Parathyroid adenoma (tissue), 2 donors: ENCODE measurements at regions not wholly inside any gene's neighbourhood (a gene's known extent, or its start where the extent isn't known, plus 50 kb on each side); places are given as distances from the start of the nearest gene placed in this dataset.

Source experiments
- H2AFZ ChIP-seq: fragments of 300-600 bp; sonication (generic); one replicate; pipeline ENCODE4 v1.7.0; 2017; ENCODE audit warnings: antibody characterized with exemption, mild to moderate bottlenecking
- H3K27ac ChIP-seq: fragments of 300-600 bp; sonication (generic); one replicate; pipeline ENCODE4 v1.7.0; 2017
- H3K27me3 ChIP-seq: fragments of 300-600 bp; sonication (generic); one replicate; pipeline ENCODE4 v1.7.0; 2017; ENCODE audit warnings: low read length; ENCODE audit not compliant: control insufficient read depth, insufficient read depth
- H3K36me3 ChIP-seq: fragments of 300-600 bp; sonication (generic); one replicate; pipeline ENCODE4 v1.7.0; 2017; ENCODE audit warnings: low read length; ENCODE audit not compliant: control insufficient read depth, insufficient read depth
- H3K4me1 ChIP-seq: fragments of 300-600 bp; sonication (generic); one replicate; pipeline ENCODE4 v1.7.0; 2017; ENCODE audit warnings: control low read depth
- H3K4me2 ChIP-seq: fragments of 300-600 bp; sonication (generic); one replicate; pipeline ENCODE4 v1.7.0; 2017; ENCODE audit warnings: low read length
- H3K4me3 ChIP-seq: fragments of 300-600 bp; sonication (generic); one replicate; pipeline ENCODE4 v1.7.0; 2017; ENCODE audit warnings: low read depth, low read length
- H3K79me2 ChIP-seq: fragments of 300-600 bp; sonication (generic); one replicate; pipeline ENCODE4 v1.7.0; 2017; ENCODE audit warnings: control low read depth
- H3K9ac ChIP-seq: fragments of 300-600 bp; sonication (generic); one replicate; pipeline ENCODE4 v1.7.0; 2017; ENCODE audit warnings: mild to moderate bottlenecking
- H3K9me3 ChIP-seq: fragments of 300-600 bp; sonication (generic); one replicate; pipeline ENCODE4 v1.7.0; 2017; ENCODE audit warnings: low read length; ENCODE audit not compliant: control insufficient read depth
- TF ChIP-seq, protein P1 (sequence below): fragments of 300-600 bp; sonication (generic); IDR thresholded peaks from one replicate; pipeline ENCODE4 v1.7.0; 2017; ENCODE audit warnings: antibody characterized with exemption, mild to moderate bottlenecking
- donor health status: primary hyperparathyroidism.

DNA sequence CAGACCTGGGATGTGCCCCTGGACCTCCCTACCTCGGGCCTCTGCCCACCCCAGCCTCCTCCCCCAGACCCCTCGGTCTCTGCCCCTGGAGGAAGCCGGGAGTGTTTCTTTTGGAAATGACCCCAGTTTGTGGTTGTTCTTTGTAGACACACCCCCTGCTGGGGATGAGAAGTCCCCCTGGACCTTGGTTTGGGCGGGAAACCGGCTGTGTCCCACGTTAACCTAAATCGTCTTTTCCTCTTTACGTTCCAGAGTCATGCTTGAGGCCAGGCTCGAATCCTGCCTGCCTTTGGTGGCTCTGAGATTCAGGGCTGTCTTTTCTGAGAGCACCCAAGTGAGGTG, 116.6 kb downstream of the METRNL start:
- Histone ChIP-seq H2AFZ (no peak overlapping the region), H3K9me3 (no peaks in the 10 kb centered on the region), H3K4me1 (peaks cover 20% of the 10 kb centered on the region), H3K9ac (no peak overlapping the region), H3K27ac (no peak overlapping the region), H3K79me2 (no peaks in the 10 kb centered on the region), H3K36me3 (no peaks in the 10 kb centered on the region), H3K4me2 (no peak overlapping the region), H3K4me3 (no peak overlapping the region), H3K27me3 (no peaks in the 10 kb centered on the region)
- TF ChIP-seq, protein P1, sequence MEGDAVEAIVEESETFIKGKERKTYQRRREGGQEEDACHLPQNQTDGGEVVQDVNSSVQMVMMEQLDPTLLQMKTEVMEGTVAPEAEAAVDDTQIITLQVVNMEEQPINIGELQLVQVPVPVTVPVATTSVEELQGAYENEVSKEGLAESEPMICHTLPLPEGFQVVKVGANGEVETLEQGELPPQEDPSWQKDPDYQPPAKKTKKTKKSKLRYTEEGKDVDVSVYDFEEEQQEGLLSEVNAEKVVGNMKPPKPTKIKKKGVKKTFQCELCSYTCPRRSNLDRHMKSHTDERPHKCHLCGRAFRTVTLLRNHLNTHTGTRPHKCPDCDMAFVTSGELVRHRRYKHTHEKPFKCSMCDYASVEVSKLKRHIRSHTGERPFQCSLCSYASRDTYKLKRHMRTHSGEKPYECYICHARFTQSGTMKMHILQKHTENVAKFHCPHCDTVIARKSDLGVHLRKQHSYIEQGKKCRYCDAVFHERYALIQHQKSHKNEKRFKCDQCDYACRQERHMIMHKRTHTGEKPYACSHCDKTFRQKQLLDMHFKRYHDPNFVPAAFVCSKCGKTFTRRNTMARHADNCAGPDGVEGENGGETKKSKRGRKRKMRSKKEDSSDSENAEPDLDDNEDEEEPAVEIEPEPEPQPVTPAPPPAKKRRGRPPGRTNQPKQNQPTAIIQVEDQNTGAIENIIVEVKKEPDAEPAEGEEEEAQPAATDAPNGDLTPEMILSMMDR = no peak

DNA sequence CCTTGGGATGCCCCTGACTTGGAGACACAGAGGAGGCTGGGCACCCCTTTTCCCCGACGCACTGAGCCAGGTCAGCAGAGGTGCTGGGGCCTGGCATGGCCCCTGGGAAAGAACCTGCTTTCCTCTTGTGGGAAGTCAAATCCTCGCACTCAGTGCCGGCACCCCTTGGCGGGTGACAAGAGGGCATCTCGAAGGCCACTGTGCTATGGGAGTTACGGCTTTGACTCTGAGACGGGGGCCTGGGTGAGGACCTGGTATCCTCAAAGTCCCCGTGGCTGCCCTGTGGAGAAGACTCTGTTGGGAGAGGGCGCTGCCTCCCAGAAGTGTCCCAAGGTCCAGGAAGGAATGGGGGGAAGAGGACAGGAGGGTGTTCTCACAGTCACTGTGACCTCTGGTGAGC, 117.0 kb downstream of the METRNL start:
- Histone ChIP-seq H3K4me1 (peaks cover 23% of the 10 kb centered on the region), H3K4me3 (no peak overlapping the region), H3K27ac (no peak overlapping the region)

DNA sequence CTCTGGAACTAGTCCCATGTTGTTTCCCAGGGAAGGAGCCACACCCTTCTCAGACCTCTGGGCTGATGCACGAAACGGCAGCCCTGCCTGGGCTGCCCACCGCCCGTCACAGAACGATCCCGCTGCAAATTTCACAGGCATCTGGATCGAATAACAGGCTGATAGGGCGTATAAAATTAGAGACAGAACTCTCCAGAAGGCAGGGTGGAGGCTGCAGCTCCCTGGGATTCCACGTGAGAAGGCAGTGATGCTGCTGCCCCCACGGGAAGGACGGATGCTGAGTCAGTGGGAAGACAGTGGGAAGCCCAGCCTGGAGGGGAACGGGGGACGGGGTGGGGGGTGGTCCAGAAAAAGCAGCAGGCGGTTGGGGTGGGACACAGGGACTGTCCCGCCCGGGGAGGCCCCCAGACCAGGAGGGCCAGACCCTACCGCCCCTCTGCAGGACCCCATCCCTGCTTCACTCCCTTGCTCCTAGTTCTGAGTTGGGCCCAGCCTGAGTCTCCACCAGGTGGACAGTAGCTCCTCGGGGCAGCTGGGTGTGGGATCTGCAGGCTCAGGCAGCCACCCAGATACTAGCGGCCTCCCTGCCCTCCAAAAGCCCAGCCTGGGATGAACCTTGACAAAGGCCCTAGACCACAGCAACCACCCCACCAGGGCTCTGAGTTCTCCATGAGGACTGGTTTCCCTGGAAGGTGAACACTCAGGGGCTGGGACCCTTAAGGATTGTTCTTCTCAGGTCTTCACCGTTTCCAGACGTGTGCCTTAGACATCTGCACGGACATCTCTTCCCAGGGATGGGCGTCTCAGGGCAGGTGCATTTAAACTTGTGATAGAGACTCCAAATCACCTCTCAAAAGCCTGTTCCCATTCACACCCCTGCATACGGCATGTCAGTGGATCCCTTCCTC, 117.8 kb downstream of the METRNL start:
- no peak overlapping the region for H3K4me3 ChIP-seq
- no peak overlapping the region for H3K9ac ChIP-seq
- H3K4me2 ChIP-seq = no peak overlapping the region
- TF ChIP-seq, protein P1 = no peak
- H3K27me3 ChIP-seq = no peaks in the 10 kb centered on the region
- no peaks in the 10 kb centered on the region for H3K79me2 ChIP-seq
- H3K27ac ChIP-seq = no peak overlapping the region
- H3K4me1 ChIP-seq = peaks cover 32% of the 10 kb centered on the region
- no peaks in the 10 kb centered on the region for H3K36me3 ChIP-seq
- no peaks in the 10 kb centered on the region for H3K9me3 ChIP-seq
- H2AFZ ChIP-seq = no peak overlapping the region

More for the DNA sequence above, 117.0 kb downstream of the METRNL start:
- TF ChIP-seq, protein P1 = no peak
- no peaks in the 10 kb centered on the region for H3K27me3 ChIP-seq
- no peaks in the 10 kb centered on the region for H3K36me3 ChIP-seq
- no peak overlapping the region for H3K9ac ChIP-seq
- H3K79me2 ChIP-seq = no peaks in the 10 kb centered on the region
- H3K9me3 ChIP-seq = no peaks in the 10 kb centered on the region
- no peak overlapping the region for H3K4me2 ChIP-seq
- H2AFZ ChIP-seq = no peak overlapping the region

DNA sequence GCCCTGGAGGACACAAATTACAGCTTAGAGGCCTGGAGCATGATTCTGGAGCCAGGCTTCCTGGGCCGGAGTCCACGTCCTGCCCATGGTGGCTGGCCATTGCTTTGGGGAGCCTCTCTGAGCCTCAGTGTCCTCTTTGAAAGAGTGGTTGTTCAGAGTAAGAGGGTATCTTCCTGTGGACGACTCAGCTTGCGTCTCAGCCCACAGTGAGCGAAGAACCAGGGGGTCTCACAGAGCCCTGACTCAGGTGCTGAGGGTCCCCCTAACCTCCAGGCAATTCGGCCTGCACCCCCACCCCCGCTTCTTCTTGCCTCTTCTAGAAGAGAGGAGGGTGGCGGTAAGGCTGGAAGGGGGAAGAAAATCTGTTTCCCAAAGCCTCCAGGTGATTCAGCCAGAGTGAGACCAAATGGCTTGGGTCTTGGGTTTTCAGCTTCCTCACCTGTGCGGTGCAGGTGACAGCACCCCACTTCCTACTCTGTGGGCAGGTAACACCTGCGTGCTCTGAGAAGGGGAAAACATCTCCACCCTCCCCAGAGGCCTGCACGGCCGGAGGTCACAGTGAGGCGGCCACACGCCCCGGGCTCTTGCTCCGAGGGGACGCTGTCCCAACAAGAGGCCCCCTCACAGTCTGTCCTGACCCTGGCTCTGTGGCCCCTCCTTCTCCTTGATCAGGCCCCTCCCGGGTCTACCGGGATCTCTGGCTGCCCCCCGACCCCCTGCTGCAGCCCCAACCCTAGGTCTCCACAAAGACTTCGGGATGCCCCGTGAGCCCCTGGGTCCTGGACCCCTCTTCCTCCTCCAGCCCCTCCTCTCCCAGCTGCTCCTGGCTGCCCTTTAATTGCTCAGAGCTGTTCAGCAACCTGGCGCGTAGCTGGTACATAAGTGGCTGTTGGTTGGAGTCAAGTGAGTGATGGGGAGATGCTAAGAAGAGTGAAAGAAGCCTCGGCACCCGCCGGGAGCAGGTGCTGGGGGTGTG, 119.2 kb downstream of the METRNL start:
- Histone ChIP-seq H3K27me3 (no peaks in the 10 kb centered on the region), H3K9me3 (no peaks in the 10 kb centered on the region), H2AFZ (no peak overlapping the region), H3K9ac (no peak overlapping the region), H3K36me3 (no peaks in the 10 kb centered on the region), H3K27ac (peak overlapping the region; percentile 74), H3K79me2 (no peaks in the 10 kb centered on the region), H3K4me1 (peaks cover 42% of the 10 kb centered on the region), H3K4me2 (no peak overlapping the region), H3K4me3 (no peak overlapping the region)
- TF ChIP-seq, protein P1 = no peak
